ENCODE measurements at regions not wholly inside any gene's neighbourhood (a gene's known extent, or its start where the extent isn't known, plus 50 kb on each side); places are given as distances from the start of the nearest gene placed in this dataset.

DNA sequence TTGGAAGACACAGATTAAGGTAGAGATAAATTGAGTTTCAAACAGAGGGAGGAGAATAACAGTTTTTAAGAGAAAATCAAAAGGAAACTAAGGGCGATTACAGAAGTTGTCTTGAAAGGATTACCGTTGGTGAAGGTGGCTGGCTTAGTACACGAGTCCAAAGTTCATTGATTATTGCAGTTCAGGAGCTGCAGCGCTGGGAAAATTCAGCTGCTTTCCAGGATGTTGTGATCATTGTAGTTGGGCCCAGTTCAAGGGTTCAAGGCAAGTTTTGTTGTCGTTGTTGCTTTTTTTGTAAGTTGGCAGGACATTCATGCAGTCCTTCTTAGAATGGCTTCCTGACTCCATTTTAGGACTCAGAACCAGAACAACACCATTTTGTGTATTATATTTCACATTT, 461.7 kb downstream of the RAPGEF2 start:
- no peak for TF ChIP-seq JUNB (IDR thresholded peaks at IDR 0.05)
- TF ChIP-seq POLR2A (IDR thresholded peaks at IDR 0.05; ENCODE audit: low read length), result no peak
- no peak for TF ChIP-seq HDAC2 (IDR thresholded peaks at IDR 0.05)
- TF ChIP-seq, protein P1, sequence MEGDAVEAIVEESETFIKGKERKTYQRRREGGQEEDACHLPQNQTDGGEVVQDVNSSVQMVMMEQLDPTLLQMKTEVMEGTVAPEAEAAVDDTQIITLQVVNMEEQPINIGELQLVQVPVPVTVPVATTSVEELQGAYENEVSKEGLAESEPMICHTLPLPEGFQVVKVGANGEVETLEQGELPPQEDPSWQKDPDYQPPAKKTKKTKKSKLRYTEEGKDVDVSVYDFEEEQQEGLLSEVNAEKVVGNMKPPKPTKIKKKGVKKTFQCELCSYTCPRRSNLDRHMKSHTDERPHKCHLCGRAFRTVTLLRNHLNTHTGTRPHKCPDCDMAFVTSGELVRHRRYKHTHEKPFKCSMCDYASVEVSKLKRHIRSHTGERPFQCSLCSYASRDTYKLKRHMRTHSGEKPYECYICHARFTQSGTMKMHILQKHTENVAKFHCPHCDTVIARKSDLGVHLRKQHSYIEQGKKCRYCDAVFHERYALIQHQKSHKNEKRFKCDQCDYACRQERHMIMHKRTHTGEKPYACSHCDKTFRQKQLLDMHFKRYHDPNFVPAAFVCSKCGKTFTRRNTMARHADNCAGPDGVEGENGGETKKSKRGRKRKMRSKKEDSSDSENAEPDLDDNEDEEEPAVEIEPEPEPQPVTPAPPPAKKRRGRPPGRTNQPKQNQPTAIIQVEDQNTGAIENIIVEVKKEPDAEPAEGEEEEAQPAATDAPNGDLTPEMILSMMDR (IDR thresholded peaks at IDR 0.05), result no peak
- TF ChIP-seq CHD2 (IDR thresholded peaks at IDR 0.05; ENCODE audit: low read length, partially characterized antibody), result no peak
- no peak for TF ChIP-seq CHD4 (IDR thresholded peaks at IDR 0.05; ENCODE audit: borderline replicate concordance)
- TF ChIP-seq, protein P2, sequence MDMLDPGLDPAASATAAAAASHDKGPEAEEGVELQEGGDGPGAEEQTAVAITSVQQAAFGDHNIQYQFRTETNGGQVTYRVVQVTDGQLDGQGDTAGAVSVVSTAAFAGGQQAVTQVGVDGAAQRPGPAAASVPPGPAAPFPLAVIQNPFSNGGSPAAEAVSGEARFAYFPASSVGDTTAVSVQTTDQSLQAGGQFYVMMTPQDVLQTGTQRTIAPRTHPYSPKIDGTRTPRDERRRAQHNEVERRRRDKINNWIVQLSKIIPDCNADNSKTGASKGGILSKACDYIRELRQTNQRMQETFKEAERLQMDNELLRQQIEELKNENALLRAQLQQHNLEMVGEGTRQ (IDR thresholded peaks at IDR 0.05), result no peak
- TF ChIP-seq HOXA7 (CRISPR knock-in tag; IDR thresholded peaks at IDR 0.05), result no peak
- TF ChIP-seq POLR2AphosphoS2 (conservative IDR thresholded peaks at IDR 0.05; ENCODE audit: low read length), result no peak
- TF ChIP-seq CEBPB (IDR thresholded peaks at IDR 0.05), result no peak
- TF ChIP-seq EP300 (IDR thresholded peaks at IDR 0.05), result no peak
